PFSK-1 (cell line): ENCODE measurements at regions not wholly inside any gene's neighbourhood (a gene's known extent, or its start where the extent isn't known, plus 50 kb on each side); places are given as distances from the start of the nearest gene placed in this dataset.

Source experiments
- POLR2AphosphoS5 ChIP-seq: IDR thresholded peaks from 2 replicates; pipeline ENCODE4 v1.6.1; 2012; ENCODE audit warnings: low read depth, mild to moderate bottlenecking, control low read depth, low read length, moderate library complexity
- REST ChIP-seq, 2 experiments: IDR thresholded peaks; 2 replicates each; pipeline versions ENCODE4 v1.6.1 to v1.8.0; 2011 to 2012; ENCODE audit warnings: low read depth in 2 of 2, low read length in 2 of 2, control low read depth in 1 of 2, inconsistent platforms in 1 of 2, mild to moderate bottlenecking in 1 of 2, moderate library complexity in 1 of 2; ENCODE audit not compliant: insufficient read depth in 1 of 2
- SIN3A ChIP-seq: IDR thresholded peaks from 2 replicates; pipeline ENCODE4 v1.6.1; 2012; ENCODE audit warnings: mild to moderate bottlenecking, low read length, moderate library complexity, borderline replicate concordance; ENCODE audit not compliant: insufficient read depth

GRCh38 chr2:187716301-187716700 lies 162.1 kb upstream of the TFPI start:
- TF ChIP-seq REST (IDR thresholded peaks at IDR 0.05; ENCODE audit: insufficient read depth in 1 of 2, low read depth in 2 of 2, low read length in 2 of 2): no peak
- no peak for TF ChIP-seq SIN3A
- no peak for TF ChIP-seq POLR2AphosphoS5
